Nephron progenitor cell (in vitro differentiated cells): ENCODE measurements at regions not wholly inside any gene's neighbourhood (a gene's known extent, or its start where the extent isn't known, plus 50 kb on each side); places are given as distances from the start of the nearest gene placed in this dataset.

Experiments
- DNase-seq: peaks from one replicate; pipeline ENCODE4 v3.0.0; 2021
- H3K27ac Mint-ChIP-seq: 2 replicates; pipeline ENCODE4 v1.8.0; 2021; ENCODE audit warnings: mild to moderate bottlenecking, moderate library complexity, mixed read lengths
- H3K27me3 Mint-ChIP-seq: 2 replicates; pipeline ENCODE4 v1.8.0; 2021; ENCODE audit warnings: mild to moderate bottlenecking, low read depth, mixed read lengths; ENCODE audit not compliant: poor library complexity
- H3K36me3 Mint-ChIP-seq: 2 replicates; pipeline ENCODE4 v1.8.0; 2021; ENCODE audit warnings: low read depth, mixed read lengths
- H3K4me1 Mint-ChIP-seq: 2 replicates; pipeline ENCODE4 v1.8.0; 2021; ENCODE audit warnings: mixed read lengths
- H3K4me3 Mint-ChIP-seq: 2 replicates; pipeline ENCODE4 v1.8.0; 2021; ENCODE audit warnings: mild to moderate bottlenecking, moderate library complexity, mixed read lengths
- H3K9me3 Mint-ChIP-seq: 2 replicates; pipeline ENCODE4 v1.8.0; 2021; ENCODE audit warnings: mild to moderate bottlenecking, moderate library complexity, mixed read lengths
- CTCF ChIP-seq: fragments of 200-600 bp; sonication (generic); IDR thresholded peaks from 2 replicates; pipeline ENCODE4 v1.5.0; 2021; ENCODE audit warnings: antibody characterized with exemption

GRCh38 chr13:106101201-106101600 lies 434.3 kb downstream of the EFNB2 start:
- peaks cover 3% of the 10 kb centered on the region for H3K9me3 Mint-ChIP-seq
- H3K27ac Mint-ChIP-seq: peak overlapping the region; percentile 60
- no peaks in the 10 kb centered on the region for H3K36me3 Mint-ChIP-seq
- no peak for TF ChIP-seq CTCF
- no peak overlapping the region for H3K4me3 Mint-ChIP-seq
- H3K27me3 Mint-ChIP-seq: peaks cover 3% of the 10 kb centered on the region
- peaks cover 82% of the 10 kb centered on the region for H3K4me1 Mint-ChIP-seq
- DNase-seq: no peak

DNA sequence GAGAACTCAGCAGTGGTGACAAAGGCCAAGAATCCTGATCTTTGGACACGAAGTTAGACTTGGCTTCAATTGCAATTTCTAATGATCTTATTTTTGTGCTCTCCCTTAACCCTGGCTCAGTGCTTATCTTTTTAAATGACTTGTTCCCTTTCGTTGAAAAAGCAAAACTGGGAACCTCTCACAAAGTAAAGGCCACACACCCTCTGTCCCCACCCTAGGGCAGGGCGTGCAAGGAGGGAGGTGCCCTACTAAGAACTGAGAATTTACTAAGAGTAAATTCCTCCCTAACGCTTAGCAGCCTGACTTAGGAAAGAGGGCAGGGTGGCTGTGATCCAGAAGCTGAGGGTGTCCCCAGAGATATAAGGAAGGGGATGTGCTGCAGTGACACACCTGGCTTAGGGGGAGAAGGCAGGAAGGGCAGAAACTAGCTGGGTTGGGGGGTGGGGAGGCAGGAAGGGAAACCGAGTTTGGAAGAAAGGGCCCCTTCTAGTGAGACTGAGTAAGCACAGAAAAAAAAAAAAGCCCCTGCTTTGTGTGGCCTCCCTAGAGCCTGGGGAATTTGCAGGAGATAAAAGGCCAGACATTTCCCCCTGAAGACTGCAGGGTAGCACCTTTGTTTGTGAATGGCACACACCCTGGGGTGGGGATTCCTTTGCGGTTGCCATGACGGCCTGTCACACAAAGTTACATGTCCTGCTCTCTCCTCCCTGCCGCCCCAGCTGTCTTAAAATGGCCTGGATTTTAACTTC lies 435.1 kb downstream of the EFNB2 start:
- Mint-ChIP-seq H3K4me3 (no peak overlapping the region), H3K36me3 (peaks cover 4% of the 10 kb centered on the region), H3K27me3 (no peaks in the 10 kb centered on the region), H3K9me3 (peaks cover 3% of the 10 kb centered on the region), H3K27ac (no peak overlapping the region), H3K4me1 (peaks cover 82% of the 10 kb centered on the region)
- no peak for TF ChIP-seq CTCF
- peak; percentile 29 for DNase-seq

DNA sequence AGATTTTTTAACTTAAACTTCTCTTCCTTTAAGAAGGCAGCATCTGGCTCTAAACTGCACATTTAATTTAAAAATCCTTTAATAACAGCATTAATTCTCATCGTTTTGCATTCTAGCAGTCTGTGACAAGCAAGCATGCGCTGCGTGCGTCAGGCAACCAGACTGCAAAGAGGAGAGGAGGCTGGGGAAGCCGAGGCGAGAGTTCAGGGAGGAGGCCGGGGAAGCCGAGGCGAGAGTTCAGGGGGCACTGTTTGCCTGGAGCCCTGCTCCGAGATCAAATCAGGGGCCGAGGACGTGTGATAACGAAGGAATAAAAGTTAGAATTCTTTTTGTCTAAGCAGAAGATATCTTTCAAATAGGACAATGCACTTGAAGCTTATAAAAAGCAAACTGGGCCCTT lies 435.7 kb downstream of the EFNB2 start:
- no peak for DNase-seq
- Mint-ChIP-seq H3K36me3 (peaks cover 4% of the 10 kb centered on the region), H3K27me3 (no peaks in the 10 kb centered on the region), H3K4me1 (peaks cover 82% of the 10 kb centered on the region), H3K9me3 (peaks cover 3% of the 10 kb centered on the region), H3K27ac (peak overlapping the region; percentile 68), H3K4me3 (no peak overlapping the region)
- no peak for TF ChIP-seq CTCF

- no peak for DNase-seq
- Mint-ChIP-seq H3K27me3 (no peaks in the 10 kb centered on the region), H3K36me3 (peaks cover 4% of the 10 kb centered on the region), H3K4me1 (peaks cover 74% of the 10 kb centered on the region), H3K9me3 (peaks cover 3% of the 10 kb centered on the region), H3K4me3 (no peak overlapping the region), H3K27ac (no peak overlapping the region)
- no peak for TF ChIP-seq CTCF
These were observed 436.7 kb downstream of the EFNB2 start for GRCh38 chr13:106098778-106099177.

- H3K36me3 Mint-ChIP-seq: peaks cover 4% of the 10 kb centered on the region
- H3K4me1 Mint-ChIP-seq: peaks cover 60% of the 10 kb centered on the region
- H3K9me3 Mint-ChIP-seq: no peaks in the 10 kb centered on the region
- no peaks in the 10 kb centered on the region for H3K27me3 Mint-ChIP-seq
- no peak for DNase-seq
- TF ChIP-seq CTCF: no peak
- peak overlapping the region; percentile 88 for H3K27ac Mint-ChIP-seq
- H3K4me3 Mint-ChIP-seq: no peak overlapping the region
These were observed 438.8 kb downstream of the EFNB2 start for GRCh38 chr13:106096661-106097092.

DNA sequence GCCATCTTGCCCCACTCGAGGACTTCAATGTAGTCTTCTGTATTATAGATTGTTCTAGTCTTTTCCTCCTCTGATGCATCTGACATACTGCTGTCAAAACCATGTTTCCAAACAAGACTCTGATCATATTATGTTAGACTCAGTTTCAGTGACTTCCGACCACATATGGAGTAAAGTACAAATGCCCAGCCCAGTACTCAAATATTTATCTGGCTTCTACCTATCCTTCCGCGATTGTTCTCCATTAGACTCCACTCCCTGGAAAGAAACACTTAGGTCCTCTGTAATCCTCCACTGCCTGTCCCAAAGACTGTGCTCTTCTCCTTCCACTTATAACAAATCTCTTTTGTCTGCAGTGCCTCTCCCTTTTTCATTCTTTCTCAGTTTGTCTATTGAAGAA lies 439.5 kb downstream of the EFNB2 start:
- no peak overlapping the region for H3K27ac Mint-ChIP-seq
- TF ChIP-seq CTCF: no peak

More for the DNA sequence above, 439.5 kb downstream of the EFNB2 start:
- no peaks in the 10 kb centered on the region for H3K9me3 Mint-ChIP-seq
- no peak for DNase-seq
- no peak overlapping the region for H3K4me3 Mint-ChIP-seq
- H3K36me3 Mint-ChIP-seq: peaks cover 4% of the 10 kb centered on the region
- peaks cover 55% of the 10 kb centered on the region for H3K4me1 Mint-ChIP-seq
- H3K27me3 Mint-ChIP-seq: no peaks in the 10 kb centered on the region
